Hematopoietic multipotent progenitor cell treated with erythropoietin and hydrocortisone succinate and interleukin-3 and kit ligand, for 17 days (in vitro differentiated cells): ENCODE measurements at regions not wholly inside any gene's neighbourhood (a gene's known extent, or its start where the extent isn't known, plus 50 kb on each side); places are given as distances from the start of the nearest gene placed in this dataset.
"Not testable (repeated sequence)": the region's sequence is repeated elsewhere in the genome, so short reads cannot be mapped to it uniquely, and the experiment has no call there.

Source experiments
- DNase-seq: peaks from one replicate; pipeline ENCODE4 v3.0.0-alpha.2; 2015; ENCODE audit warnings: low spot score

DNA sequence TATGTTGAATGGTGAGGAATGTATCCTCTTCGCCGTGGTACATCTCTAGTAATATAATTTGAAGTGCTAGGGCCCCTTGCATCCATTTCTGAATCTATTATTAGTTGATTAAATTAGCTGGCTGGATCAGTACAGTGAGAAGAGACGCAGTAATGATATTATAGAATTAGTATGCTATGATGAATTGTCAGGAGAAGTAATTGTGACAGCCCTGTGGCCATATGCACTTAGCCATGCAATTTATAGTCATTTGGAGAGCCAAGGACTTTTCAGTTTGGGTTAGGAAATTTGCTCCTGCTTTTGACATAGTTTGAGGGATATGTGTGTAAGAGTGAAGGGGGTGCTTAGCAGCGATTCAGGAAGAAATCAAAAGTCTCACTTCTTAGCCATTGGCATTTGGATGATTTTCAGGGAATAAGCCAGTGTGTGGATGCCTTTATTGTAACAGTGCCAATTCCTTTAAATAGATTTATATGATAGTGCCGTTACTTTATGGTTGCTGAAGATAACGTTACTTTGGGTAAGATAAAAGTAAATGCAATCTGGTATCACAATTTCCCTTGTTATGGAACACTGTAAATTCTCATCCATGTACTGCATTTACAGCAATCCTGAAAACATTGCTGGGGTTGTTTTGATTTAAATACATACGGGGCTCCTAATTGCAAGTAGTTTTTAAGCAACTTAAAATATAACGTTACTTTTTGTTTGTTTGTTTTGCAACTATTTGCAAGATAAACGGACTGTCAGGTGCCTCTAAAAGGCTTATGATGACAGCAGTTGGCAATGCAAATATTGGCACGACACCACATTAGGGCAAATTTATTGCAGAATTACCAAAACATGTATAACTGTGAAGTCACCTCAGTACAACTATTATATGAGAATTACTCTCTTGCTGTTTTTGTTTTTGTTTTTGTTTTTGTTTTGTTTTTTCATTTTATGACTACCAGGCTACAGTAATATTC is 875.4 kb upstream of the WWC1 start:
- no peak for DNase-seq

DNA sequence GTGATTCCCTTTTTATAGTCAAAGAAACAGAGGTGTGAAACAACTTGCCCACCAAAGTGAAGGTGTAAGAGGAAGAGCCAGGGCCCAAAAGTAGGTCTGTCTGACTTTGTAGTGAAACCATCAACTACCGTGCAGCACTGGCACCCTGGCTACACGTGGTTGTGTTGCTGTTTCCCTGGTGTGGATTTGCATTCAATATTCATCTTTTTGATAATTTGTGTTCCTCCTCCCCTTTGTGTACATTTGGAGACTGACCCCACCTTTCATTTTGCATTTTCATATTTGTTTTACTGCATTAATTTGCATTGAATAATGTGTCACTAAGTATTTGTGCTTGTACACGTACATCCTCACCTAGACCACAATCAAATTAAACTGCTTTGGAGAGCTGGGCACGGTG is 873.8 kb upstream of the WWC1 start:
- DNase-seq = no peak

DNA sequence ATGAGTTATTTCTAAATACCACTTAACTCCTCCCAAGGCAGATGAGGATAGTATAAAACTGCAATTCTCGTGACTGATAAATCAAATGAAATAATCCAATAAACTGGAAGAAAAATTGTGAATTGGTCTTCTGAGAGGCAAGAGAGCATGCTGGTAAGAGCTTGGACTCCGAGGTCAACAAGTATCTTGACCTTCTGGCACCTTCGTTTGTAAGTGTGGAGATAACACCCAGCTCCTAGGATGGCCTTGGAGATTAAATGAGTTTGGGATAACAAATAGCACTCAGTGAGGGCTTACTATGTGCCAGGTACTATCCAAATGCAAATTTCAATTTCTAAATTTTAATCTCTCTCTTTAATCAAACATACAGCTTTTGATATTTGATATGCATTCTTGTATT is 866.3 kb upstream of the WWC1 start:
- no peak for DNase-seq

DNA sequence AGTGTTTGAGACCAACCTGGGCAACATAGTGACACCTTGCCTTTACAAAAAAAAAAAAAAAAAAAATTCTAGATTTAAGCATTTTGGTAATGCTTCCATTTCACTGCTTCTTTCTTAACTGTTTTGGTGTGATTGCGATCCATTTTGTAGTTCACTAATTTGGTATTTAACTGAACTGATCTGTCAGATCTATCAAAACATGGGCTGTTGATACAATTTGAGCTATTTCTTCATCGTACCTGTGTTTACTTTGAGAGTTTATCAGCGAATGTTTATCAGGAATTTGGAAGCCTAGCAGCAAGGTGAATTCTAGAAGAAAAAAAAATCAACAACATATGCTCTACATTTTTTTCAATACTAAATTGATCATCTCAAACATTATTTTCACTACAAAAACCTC is 864.9 kb upstream of the WWC1 start:
- DNase-seq = no peak

DNA sequence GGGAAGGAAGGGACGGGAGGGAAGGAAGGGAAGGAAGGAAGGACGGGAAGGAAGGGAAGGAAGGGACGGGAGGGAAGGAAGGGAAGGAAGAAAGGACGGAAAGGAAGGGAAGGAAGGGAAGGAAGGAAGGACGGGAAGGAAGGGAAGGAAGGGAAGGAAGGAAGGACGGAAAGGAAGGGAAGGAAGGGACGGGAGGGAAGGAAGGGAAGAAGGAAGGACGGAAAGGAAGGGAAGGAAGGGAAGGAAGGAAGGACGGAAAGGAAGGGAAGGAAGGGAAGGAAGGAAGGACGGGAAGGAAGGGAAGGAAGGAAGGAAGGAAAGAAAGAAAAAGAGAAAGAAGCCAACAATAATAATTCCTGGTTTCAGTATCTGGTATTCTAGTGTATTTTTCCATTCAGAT is 863.8 kb upstream of the WWC1 start:
- DNase-seq = not testable (repeated sequence)

DNA sequence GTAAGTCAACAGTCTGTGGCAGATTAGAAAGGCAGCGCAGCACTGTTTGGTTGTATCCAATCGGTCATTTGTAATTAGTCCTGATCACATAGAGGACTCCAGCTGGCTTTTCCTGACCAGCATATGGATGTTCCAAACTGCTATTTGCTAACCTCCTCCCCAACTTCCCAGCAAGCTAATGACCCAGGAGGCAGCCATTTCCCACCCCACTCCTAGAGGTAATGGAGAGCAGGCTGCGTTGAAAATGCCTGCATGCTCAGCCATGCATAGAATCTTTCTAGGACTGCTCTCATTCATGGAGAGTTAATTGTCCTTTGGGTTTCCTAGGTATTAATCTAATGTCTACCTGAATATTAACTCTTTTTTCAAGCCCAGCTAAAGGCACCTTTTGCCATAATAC is 850.6 kb upstream of the WWC1 start:
- no peak for DNase-seq

DNA sequence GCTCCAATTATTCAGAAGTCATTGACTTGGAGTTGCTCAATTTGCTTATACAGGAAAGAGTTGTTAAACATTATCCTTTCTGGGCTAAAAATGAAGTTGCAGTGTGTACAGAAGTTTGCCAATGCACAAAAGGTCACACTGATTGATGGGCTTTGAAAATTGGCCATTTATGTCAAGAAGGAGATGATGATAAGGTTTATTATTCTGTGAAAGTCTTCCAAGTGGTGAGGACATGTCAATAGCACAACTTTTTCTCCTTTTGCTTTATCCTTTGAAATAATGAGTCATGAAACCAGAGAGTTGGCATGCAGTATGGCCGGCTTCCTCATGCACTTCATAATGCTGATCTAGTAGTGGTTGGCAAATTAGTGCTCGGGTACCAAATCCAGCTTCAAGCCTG is 848.5 kb upstream of the WWC1 start:
- DNase-seq = no peak

DNA sequence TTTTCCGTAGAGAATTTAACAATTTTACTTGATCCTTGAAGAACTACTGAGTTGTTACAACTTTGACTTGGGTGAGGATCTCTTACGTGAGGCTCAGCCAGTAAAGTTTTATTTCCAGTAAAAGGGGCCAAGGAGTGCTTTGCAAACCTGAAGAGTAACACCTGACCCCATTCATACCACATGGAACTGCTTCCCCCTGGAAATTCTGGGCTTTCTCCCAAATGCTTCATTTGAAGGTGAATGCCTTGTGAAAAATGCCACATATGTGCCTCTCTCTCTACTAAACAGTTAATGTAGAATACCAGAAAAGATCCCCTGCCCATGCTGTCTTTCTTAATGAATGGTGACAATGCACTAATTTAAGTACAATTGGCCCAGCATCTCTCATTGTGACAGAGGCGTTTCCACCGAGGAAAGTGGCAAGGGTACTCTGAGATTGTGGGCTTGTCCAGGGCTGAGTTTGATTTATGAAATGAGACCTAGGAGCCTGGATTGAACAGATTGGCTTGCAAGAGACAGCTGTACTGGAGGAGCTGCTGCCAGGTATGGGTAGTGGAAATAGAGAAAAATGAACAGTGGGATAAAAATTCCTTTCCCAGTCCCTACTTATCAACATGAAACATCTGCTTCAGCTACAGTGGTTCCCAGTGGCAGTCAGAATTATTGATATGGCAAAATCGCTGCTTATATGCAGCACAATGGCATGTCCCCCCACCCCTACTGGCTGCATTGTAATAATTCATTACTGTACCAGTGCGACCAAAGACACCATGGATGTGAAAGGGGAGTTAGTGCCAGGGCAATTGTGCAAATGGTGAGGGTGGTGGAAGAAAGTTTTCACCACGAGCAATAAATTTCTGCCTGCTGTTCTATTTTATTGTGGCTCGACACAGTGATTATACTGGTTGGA is 843.7 kb upstream of the WWC1 start:
- no peak for DNase-seq

DNA sequence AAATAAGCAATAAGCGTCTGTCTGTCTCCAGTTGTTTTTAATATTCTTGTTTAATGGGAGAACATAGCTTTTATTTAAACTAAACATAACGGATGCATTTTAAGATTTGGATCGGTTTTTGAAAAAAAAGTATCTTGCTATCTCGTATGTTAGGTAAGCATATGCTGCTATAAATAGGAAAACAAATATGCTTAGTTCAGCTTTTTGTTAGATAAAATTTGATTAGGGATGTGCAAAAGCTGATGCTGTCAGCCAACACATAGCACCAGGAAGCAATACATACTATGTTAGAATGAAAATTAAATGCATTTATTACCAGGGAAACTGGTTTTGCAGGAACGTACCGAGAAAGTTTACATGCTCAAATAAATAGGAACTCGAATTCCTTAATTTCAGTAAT is 843.1 kb upstream of the WWC1 start:
- no peak for DNase-seq

DNA sequence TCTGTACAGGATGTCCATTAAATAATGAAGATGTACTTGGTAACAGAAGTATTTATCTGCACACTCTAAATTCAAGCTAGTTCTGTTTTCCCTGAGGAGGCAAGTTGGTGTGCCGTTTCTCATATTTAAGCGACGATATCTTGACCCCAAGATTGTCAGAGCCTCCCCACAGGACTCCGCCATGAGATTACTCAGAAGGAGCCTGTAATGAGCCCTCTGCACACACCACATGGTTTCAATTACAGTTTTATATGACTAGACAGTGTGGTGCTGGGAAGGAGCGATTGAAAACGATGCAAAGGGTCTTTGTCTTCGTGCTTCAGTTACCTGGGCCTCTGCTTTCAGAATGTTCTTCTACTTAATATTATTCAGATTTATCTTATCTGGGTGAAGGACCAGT is 840.4 kb upstream of the WWC1 start:
- DNase-seq = no peak

DNA sequence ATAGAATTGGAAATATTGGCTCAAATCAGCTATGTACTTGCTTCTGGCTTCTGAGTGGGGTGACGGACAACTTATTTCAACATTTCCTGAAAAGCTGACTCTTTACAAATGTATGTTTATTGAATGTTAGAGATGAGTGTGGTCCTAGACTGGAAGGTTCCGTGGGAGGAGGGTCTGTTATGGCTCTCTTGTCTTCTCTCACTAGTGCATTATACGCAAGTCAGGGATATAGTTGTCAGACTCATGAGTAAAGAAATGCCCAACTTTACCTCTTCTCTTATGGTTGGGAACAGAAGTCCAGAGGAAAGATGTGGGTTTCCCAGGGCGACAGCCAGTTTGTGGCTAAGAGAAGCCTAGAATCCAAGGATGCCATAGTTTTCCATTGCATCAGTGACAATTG is 839.3 kb upstream of the WWC1 start:
- no peak for DNase-seq

DNA sequence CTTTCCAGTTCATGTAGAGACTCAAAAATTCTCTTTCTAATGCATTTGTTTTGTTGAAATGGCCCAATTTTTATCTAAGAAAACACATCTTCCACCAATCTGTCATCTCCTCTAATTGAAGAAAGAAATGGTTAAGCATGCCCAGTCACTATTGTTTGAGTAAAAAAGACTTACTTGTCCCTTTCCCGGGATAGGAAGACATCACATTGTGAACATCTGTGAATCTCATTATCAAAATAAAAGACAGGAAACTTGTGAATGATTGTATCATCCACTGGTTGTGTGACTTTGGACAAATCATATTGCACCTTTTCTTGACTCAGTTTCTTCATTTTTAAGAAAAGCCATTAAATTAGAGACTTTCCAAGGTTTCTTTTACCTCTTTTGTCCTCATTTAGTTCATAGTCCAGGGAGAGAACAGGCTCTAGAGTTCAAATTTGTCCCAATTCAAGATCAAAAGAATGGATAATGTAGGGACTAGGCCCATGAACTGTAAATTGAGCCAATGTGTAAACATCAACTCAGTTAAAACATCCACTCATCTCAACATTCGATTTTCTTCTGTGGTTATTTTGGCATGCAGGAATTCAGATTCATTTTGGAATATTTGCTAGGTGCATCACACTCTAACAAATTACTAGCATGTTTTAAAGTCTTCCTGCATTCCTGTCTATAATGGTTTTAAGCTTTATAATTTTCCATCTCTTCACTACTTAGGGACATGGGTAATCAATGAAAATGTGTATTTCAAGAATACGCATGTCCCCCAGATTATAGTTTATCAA is 838.0 kb upstream of the WWC1 start:
- no peak for DNase-seq

DNA sequence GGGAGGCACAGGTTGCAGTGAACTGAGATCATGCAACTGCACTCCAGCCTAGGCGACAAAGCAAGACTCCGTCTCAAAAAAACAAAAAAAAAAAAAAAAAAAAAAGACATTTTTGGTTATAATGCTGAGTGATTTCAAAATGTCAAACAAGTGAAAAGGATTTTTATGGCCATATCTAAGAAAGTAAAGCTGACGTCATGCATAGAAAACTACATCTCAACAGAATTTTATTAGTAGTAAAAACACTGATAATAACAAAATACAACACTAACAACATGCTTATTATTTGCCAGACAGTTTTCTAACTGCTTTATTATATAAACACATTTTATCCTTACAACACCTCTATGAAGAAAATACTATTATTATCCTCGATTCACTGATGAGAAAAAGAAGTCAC is 833.0 kb upstream of the WWC1 start:
- no peak for DNase-seq

DNA sequence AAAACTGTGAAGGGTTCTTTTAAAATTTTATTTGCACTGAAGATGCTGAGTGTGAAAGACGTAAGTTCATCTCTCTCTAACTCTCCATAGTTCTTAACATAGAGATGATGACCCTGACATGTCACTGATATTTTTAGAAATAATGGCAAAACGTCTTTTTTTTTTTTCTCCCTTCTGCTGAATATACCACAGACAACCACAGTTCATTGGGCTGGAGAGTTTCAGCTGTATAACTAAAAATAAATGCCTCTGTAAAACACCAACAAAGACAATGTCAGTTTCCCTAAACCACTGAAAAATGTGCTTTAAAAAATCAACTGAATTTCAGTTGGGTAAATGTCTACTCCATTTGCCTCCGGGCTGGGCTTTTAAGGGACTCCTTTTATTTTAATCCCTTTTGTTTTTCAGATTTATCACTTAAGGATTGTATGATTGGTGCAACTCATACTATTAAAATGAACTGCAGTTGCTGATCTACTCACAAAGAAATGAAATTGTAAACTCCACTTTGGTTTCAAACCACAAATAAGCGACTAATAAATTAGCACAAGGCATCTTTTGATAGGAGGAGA is 830.9 kb upstream of the WWC1 start:
- DNase-seq = no peak

DNA sequence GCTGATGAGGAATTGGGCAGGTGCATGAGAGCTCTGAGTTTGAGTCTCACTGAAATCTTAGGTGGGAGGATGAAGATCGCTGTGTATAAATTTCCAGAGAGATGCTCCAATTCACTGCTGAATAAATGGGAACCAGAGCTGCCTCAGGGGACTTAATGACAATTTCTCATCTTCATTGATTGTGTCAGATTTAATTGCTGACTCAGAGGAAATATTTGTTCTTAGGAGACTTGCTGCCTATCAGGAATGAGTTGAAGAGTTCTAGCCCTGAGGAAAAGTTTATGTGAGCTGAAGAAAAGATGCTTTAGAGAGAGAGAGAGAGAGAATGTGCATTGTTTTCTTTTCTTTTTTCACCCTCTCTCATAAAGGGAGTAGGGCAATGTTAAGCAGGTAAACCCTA is 827.5 kb upstream of the WWC1 start:
- no peak for DNase-seq

DNA sequence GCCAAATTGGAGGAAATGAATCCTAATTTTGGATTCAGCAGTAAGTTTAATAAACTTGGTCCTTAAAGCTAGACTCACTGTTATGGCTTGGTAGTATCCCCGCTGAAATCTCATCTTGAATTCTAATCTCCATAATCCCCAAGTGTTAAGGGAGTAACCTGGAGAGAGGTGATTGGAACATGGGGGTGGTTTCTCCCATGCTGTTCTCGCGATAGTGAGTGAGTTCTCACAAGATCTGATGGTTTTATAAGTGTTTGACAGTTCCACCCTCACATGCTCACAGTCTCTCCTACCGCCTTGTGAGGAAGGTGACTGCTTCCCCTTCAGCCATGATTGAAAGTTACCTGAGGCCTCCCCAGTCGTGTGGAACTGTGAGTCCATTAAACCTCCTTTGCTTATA is 824.5 kb upstream of the WWC1 start:
- no peak for DNase-seq

DNA sequence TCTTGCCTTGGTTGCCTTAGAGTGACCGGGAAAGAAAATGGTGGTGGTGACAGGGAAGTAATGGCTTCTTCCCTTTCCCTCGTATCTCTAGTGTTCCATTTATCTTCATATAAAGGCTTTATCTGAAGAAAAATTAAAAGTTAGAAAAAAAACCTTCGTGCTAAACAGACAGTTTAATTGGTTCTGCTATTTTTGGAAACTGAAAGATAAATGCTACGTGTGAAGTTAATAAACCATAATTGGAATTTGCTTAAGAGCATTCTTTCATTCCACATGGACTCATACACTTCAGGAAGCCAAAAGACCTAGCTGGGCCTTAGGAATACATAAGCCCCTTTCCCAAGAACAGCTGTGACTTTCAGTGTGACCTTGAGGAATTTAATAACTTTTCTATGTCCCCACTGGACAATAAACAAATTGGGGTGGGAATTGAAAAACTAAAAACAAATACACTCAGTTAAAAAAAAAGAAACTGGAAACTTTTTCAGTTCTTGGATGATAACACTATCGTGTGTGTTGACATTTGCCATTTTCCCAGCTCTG is 818.8 kb upstream of the WWC1 start:
- DNase-seq = no peak

DNA sequence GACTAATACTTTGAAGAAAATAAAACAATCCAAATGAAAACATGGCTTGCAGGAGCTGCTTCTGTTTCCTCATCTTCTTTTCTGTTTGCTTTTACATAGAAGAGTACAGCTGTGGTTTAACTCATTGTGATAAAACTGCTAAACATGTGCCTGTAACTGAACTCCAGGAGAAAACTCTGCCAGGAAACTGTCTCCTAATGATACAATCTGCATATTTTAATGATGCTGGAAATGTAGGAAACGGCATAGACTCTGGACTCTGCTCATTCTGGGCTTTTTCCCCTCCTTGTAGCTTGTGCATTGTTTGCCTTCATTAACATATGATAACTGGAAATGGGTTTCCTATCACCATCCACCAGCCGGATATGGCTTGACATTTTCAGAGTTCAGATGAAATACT is 813.3 kb upstream of the WWC1 start:
- no peak for DNase-seq

DNA sequence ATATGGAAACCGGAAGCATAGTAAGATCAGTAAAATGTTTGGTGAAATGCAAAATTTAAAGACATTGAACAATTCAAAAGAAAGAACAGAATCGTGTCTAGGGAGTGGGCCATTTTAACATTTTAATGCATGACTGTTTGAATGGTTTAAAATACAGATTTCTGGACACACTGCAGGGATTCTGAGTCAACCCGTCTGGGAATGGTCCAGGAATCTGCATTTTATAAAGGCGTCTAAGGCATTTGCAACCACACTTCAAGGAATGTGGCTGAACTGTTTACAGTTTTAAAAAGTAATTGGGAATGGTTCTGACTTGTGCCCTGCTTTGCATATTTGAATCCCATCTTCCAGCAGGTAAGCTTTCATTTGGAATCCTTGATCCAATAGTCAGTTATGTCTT is 811.7 kb upstream of the WWC1 start:
- DNase-seq = no peak

DNA sequence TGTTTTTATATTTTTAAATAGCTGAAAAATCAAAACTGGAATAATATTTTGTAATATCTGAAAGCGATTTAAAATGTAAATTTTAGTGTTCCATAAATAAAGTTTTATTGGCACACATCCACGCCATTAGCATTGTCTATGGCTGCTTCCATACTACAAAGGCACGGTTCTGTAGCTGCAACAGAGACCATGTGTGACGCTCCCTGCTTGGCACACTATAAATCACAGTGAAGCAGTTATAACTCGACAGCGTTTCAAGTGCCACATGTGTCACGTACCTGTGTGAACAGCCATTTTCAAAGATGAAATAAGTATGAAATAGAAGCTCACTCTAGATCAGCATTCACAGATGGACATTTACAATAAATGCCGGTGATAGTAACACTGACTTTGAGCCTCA is 810.1 kb upstream of the WWC1 start:
- DNase-seq = no peak

DNA sequence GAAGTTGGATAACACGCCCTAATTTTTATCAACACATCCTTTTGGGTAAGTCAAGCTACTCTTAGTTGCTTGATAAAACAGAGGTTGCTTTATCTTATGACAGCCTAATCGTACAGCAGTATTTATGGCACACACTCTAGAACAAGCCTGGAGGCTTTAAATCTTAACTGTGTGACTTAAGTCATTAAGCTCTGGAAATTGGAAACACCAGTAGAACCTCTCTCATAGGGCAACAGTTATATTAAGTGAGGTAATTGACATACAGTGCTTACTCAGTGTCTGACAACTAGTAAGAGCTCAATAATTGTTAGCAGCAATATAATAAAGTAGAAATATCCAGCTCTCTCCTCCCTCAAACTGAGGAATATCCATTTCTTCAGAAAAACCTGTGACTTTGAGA is 808.9 kb upstream of the WWC1 start:
- no peak for DNase-seq
